Gastroesophageal sphincter (tissue), 3 donors: ENCODE measurements at regions not wholly inside any gene's neighbourhood (a gene's known extent, or its start where the extent isn't known, plus 50 kb on each side); places are given as distances from the start of the nearest gene placed in this dataset.

Experiments used
- EP300 ChIP-seq: sonication (generic); formaldehyde crosslinking; IDR thresholded peaks from one replicate; pipeline ENCODE4 v1.6.1; 2017; ENCODE audit warnings: antibody characterized with exemption, mild to moderate bottlenecking
- TF ChIP-seq, protein P1 (sequence below), 4 experiments: fragments of 200-600 bp in 2 of 4; fragments of 450-650 bp in 2 of 4; sonication (generic) in 1 of 4; IDR thresholded peaks; one replicate each; pipeline ENCODE4 v1.5.1; 2017 to 2019; ENCODE audit warnings: antibody characterized with exemption in 4 of 4, mild to moderate bottlenecking in 2 of 4, moderate library complexity in 2 of 4

DNA sequence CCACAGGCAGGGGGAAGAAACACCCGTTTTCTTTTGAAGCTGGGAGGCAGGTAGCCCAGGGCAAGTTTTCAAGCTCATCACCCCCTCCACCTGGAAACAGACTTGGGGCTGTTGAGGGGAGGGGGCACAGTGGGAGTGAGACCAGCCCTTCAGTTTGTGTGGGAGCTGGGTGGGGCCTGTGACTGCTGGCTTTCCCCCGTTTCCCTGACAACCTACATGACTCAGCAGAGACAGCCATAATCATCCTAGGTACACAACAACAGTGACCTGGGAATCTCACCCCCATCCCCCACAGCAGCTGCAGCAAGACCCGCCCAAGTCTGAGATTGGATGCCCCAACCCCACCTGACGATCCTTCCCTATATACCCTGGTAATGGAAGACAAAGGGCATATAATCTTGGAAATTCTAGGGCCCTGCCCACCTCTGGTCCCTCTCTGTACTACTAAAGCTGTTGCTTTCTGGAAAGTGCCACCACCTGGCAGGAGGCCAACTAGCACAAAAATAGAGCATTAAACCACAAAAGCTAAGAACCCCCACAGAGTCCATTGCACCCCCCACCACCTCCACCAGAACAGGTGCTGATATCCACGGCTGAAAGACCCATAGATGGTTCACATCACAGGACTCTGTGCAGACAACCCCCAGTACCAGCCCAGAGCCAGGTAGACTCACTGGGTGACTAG, 422.2 kb upstream of the SGO1 start:
- no peak for TF ChIP-seq EP300
- TF ChIP-seq, protein P1, sequence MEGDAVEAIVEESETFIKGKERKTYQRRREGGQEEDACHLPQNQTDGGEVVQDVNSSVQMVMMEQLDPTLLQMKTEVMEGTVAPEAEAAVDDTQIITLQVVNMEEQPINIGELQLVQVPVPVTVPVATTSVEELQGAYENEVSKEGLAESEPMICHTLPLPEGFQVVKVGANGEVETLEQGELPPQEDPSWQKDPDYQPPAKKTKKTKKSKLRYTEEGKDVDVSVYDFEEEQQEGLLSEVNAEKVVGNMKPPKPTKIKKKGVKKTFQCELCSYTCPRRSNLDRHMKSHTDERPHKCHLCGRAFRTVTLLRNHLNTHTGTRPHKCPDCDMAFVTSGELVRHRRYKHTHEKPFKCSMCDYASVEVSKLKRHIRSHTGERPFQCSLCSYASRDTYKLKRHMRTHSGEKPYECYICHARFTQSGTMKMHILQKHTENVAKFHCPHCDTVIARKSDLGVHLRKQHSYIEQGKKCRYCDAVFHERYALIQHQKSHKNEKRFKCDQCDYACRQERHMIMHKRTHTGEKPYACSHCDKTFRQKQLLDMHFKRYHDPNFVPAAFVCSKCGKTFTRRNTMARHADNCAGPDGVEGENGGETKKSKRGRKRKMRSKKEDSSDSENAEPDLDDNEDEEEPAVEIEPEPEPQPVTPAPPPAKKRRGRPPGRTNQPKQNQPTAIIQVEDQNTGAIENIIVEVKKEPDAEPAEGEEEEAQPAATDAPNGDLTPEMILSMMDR (IDR thresholded peaks at IDR 0.05), result no peak
